IMR-90 (cell line): ENCODE measurements at regions not wholly inside any gene's neighbourhood (a gene's known extent, or its start where the extent isn't known, plus 50 kb on each side); places are given as distances from the start of the nearest gene placed in this dataset.

Source experiments
- ATAC-seq: fragments of 200-7000 bp; cut with Tn5 transposase; 2 replicates; pipeline ENCODE4 v1.9.1; 2020; ENCODE audit warnings: low read depth, mild to moderate bottlenecking, moderate library complexity
- BruUV-seq: library from RNA; stranded (reverse); fragments of 400-500 nt; replicated peaks from 2 replicates; lab custom pipeline; 2021; lab: Mats Ljungman, UMichigan
- CTCF ChIA-PET: fragments of 300-600 bp; formaldehyde crosslinking; extraction: SDS; loops from one replicate; lab custom pipeline; 2021; ENCODE audit warnings: antibody characterized with exemption; lab: Yijun Ruan, JAX
- POLR2A ChIA-PET: fragments of 300-600 bp; sonication (Branson Sonifier 250); formaldehyde crosslinking; loops from one replicate; lab custom pipeline; 2022; ENCODE audit warnings: antibody characterized with exemption; ENCODE audit not compliant: unreplicated experiment; lab: Charles Lee
- DNase-seq: peaks from one replicate; pipeline ENCODE4 v3.0.0; 2013
- H2AFZ ChIP-seq: replicated peaks from 2 replicates; pipeline ENCODE3; 2013; ENCODE audit warnings: low read length, mild to moderate bottlenecking; ENCODE audit not compliant: poor library complexity
- H2AK5ac ChIP-seq: 2 replicates; pipeline ENCODE4 v1.6.1; 2013; ENCODE audit warnings: low read depth, low read length, inconsistent platforms
- H2AK9ac ChIP-seq: replicated peaks from 2 replicates; pipeline ENCODE3; 2013; ENCODE audit warnings: mild to moderate bottlenecking, low read depth, low read length, moderate library complexity; ENCODE audit not compliant: poor library complexity
- H2BK120ac ChIP-seq: 2 replicates; pipeline ENCODE4 v1.6.1; 2013; ENCODE audit warnings: low read depth, low read length, inconsistent platforms
- H2BK15ac ChIP-seq: 3 replicates; pipeline ENCODE4 v1.6.1; 2013; ENCODE audit warnings: low read depth, low read length, inconsistent platforms
- H2BK20ac ChIP-seq: 2 replicates; pipeline ENCODE4 v1.6.1; 2013; ENCODE audit warnings: low read depth, mild to moderate bottlenecking, inconsistent platforms, low read length, moderate library complexity
- H2BK5ac ChIP-seq: 2 replicates; pipeline ENCODE4 v1.6.1; 2013; ENCODE audit warnings: mild to moderate bottlenecking, low read depth, low read length, inconsistent platforms; ENCODE audit not compliant: poor library complexity, severe bottlenecking
- H3K14ac ChIP-seq: replicated peaks from 2 replicates; pipeline ENCODE4 v1.6.1; 2013; ENCODE audit warnings: low read depth, low read length, inconsistent platforms
- H3K18ac ChIP-seq: 2 replicates; pipeline ENCODE4 v1.6.1; 2013; ENCODE audit warnings: low read depth, low read length, control low read depth
- H3K23ac ChIP-seq: 2 replicates; pipeline ENCODE4 v1.6.1; 2013; ENCODE audit warnings: low read depth, low read length, inconsistent platforms
- H3K27ac ChIP-seq: 2 replicates; pipeline ENCODE4 v1.5.1; 2013; ENCODE audit warnings: mild to moderate bottlenecking, control low read depth, low read length; ENCODE audit not compliant: insufficient read depth
- H3K27me3 ChIP-seq: 2 replicates; pipeline ENCODE4 v1.6.1; 2013; ENCODE audit warnings: low read length; ENCODE audit not compliant: control insufficient read depth, insufficient read depth
- H3K36me3 ChIP-seq: 2 replicates; pipeline ENCODE4 v1.6.1; 2013; ENCODE audit warnings: low read length, mixed read lengths; ENCODE audit not compliant: control insufficient read depth, insufficient read depth
- H3K4ac ChIP-seq: 2 replicates; pipeline ENCODE4 v1.6.1; 2013; ENCODE audit warnings: low read depth, low read length, inconsistent platforms
- H3K4me1 ChIP-seq: 2 replicates; pipeline ENCODE4 v1.6.1; 2013; ENCODE audit warnings: low read length, mixed read lengths; ENCODE audit not compliant: control insufficient read depth, insufficient read depth
- H3K4me2 ChIP-seq: 2 replicates; pipeline ENCODE4 v1.6.1; 2013; ENCODE audit warnings: low read depth, mild to moderate bottlenecking, control low read depth, low read length, moderate library complexity
- H3K4me3 ChIP-seq: 2 replicates; pipeline ENCODE4 v1.5.1; 2013; ENCODE audit warnings: low read depth, mild to moderate bottlenecking, control low read depth, low read length, moderate library complexity; ENCODE audit not compliant: insufficient read depth
- H3K56ac ChIP-seq: 2 replicates; pipeline ENCODE4 v1.6.1; 2013; ENCODE audit warnings: low read length, inconsistent platforms; ENCODE audit not compliant: insufficient read depth; ENCODE audit errors: extremely low read depth
- H3K79me1 ChIP-seq, 2 experiments: 2 replicates each; pipeline ENCODE4 v1.6.1; 2013; ENCODE audit warnings: low read length in 2 of 2, inconsistent platforms in 1 of 2, low read depth in 1 of 2
- H3K9ac ChIP-seq: 2 replicates; pipeline ENCODE4 v1.6.1; 2013; ENCODE audit warnings: low read depth, low read length, control low read depth
- H3K9me1 ChIP-seq: 2 replicates; pipeline ENCODE4 v1.6.1; 2013; ENCODE audit warnings: low read length, inconsistent platforms; ENCODE audit not compliant: insufficient read depth
- H3K9me3 ChIP-seq: 2 replicates; pipeline ENCODE4 v1.6.1; 2013; ENCODE audit warnings: low read length; ENCODE audit not compliant: control insufficient read depth, insufficient read depth
- H4K20me1 ChIP-seq: 2 replicates; pipeline ENCODE4 v1.6.1; 2013; ENCODE audit warnings: low read length, inconsistent platforms; ENCODE audit not compliant: insufficient read depth
- H4K5ac ChIP-seq: 2 replicates; pipeline ENCODE4 v1.6.1; 2013; ENCODE audit warnings: mild to moderate bottlenecking, low read depth, low read length, control low read depth
- H4K8ac ChIP-seq, 2 experiments: 2 replicates each; pipeline ENCODE4 v1.6.1; 2013; ENCODE audit warnings: low read depth in 2 of 2, low read length in 2 of 2, control low read depth in 1 of 2, inconsistent platforms in 1 of 2
- H4K91ac ChIP-seq: 2 replicates; pipeline ENCODE4 v1.6.1; 2013; ENCODE audit warnings: low read depth, low read length, inconsistent platforms; ENCODE audit not compliant: insufficient read depth
- CHD1 ChIP-seq: IDR thresholded peaks from 2 replicates; pipeline ENCODE4 v1.6.1; 2012; ENCODE audit warnings: low read depth, low read length, improper control_type of control experiment
- MXI1 ChIP-seq: IDR thresholded peaks from 2 replicates; pipeline ENCODE4 v1.6.1; 2012; ENCODE audit warnings: low read depth, mild to moderate bottlenecking, low read length, moderate library complexity, borderline replicate concordance
- RAD21 ChIP-seq: IDR thresholded peaks from 2 replicates; pipeline ENCODE4 v1.6.1; 2012; ENCODE audit warnings: low read length, improper control_type of control experiment
- RCOR1 ChIP-seq: IDR thresholded peaks from 2 replicates; pipeline ENCODE4 v1.6.1; 2012; ENCODE audit warnings: mild to moderate bottlenecking, low read length, improper control_type of control experiment; ENCODE audit not compliant: insufficient replicate concordance
- RFX5 ChIP-seq: IDR thresholded peaks from 2 replicates; pipeline ENCODE4 v1.8.0; 2012; ENCODE audit warnings: low read depth, mild to moderate bottlenecking, low read length, moderate library complexity
- WGBS, 2 experiments: methylation state at CpG; one replicate each; pipeline versions ENCODE4 v1.1.5 to v1.1.7; 2013; ENCODE audit warnings: missing lambda C conversion rate in 2 of 2; ENCODE audit not compliant: insufficient read length in 1 of 2; ENCODE audit errors: extremely low coverage in 2 of 2; 5-methylcytosine and 5-hydroxymethylcytosine counted together
- dilution Hi-C: fragments of 300-500 bp; cut with HindIII; formaldehyde crosslinking; loops from one replicate; pipeline ENCODE4 v1.14.3; 2018; ENCODE audit warnings: low sequenced_read_pairs; ENCODE audit not compliant: unreplicated experiment
- in situ Hi-C: fragments of 300-500 bp; cut with MboI; formaldehyde crosslinking; loops from 3 replicates; pipeline ENCODE4 v1.14.3; 2019; ENCODE audit warnings: low sequenced_read_pairs, inconsistent platforms, mixed read lengths
- intact Hi-C: fragments of 100-400 bp; cut with micrococcal nuclease; formaldehyde crosslinking; loops from 2 replicates; pipeline ENCODE4 v1.10.0; 2022

- no peak for DNase-seq
- TF ChIP-seq RAD21: no peak
- TF ChIP-seq MXI1: no peak
- no peak for TF ChIP-seq CHD1
- no peak for TF ChIP-seq RCOR1
- no peak for TF ChIP-seq RFX5
- WGBS, 2 experiments: no CpG with 5 or more reads among the region's 1 CpG
These were observed 1055.6 kb upstream of the FBXO33 start for GRCh38 chr14:40487824-40488223.

More at GRCh38 chr14:40487824-40488223, 1055.6 kb upstream of the FBXO33 start:
- no peaks in the 10 kb centered on the region for H4K20me1 ChIP-seq
- no peak overlapping the region for H2AK5ac ChIP-seq
- H3K4me1 ChIP-seq: no peaks in the 10 kb centered on the region
- no peak overlapping the region for H3K4me3 ChIP-seq
- in situ Hi-C loops: no loop called here
- H3K27me3 ChIP-seq: no peaks in the 10 kb centered on the region
- dilution Hi-C loops: no loop called here
- no peak overlapping the region for H3K4ac ChIP-seq
- H2AK9ac ChIP-seq: no peak overlapping the region
- no peak overlapping the region for H4K91ac ChIP-seq
- H3K18ac ChIP-seq: no peak overlapping the region
- no peak for ATAC-seq
- no peaks in the 10 kb centered on the region for H3K36me3 ChIP-seq
- ChIA-PET POLR2A (no interaction called here), CTCF (no interaction called here)
- peaks cover 8% of the 10 kb centered on the region for H3K9me3 ChIP-seq
- intact Hi-C loops: no loop called here
- H2BK5ac ChIP-seq: no peak overlapping the region
- H2AFZ ChIP-seq: no peak overlapping the region
- no peak overlapping the region for H3K56ac ChIP-seq
- no peak overlapping the region for H3K14ac ChIP-seq
- no peak overlapping the region for H2BK15ac ChIP-seq
- H4K8ac ChIP-seq: no peak overlapping the region
- no peak overlapping the region for H3K23ac ChIP-seq
- no peak overlapping the region for H4K5ac ChIP-seq
- no TSS peak for BruUV-seq
- no peak overlapping the region for H3K27ac ChIP-seq
- H2BK20ac ChIP-seq: no peak overlapping the region
- H3K9ac ChIP-seq: no peak overlapping the region
- no peak overlapping the region for H2BK120ac ChIP-seq
- no peak overlapping the region for H3K4me2 ChIP-seq
- H3K9me1 ChIP-seq: no peaks in the 10 kb centered on the region
- no peaks in the 10 kb centered on the region for H3K79me1 ChIP-seq
